ENCODE measurements at regions not wholly inside any gene's neighbourhood (a gene's known extent, or its start where the extent isn't known, plus 50 kb on each side); places are given as distances from the start of the nearest gene placed in this dataset.

DNA sequence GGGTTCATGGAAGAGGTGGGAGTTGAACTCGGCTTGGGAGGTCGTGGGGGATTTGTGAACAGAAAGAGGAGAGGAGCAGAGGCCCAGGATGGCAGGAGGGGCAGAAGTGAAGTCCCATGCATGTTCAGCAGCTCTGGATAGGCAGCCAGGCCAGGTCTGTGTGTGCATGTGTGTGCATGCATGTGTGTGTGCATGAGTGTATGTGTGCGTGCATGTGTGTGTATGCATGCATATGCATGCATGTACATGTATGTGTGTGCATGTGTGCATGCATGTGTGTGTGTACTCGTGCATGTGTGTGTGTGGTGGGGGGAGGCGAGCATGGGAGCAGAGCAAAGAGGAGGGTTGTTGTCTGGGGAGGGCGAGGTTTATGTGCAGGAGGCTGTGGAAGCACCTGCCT is 178.4 kb downstream of the RPLP1 start:
- 79% methylated on average over 6 of the region's 6 CpGs for WGBS
- no peaks in the 10 kb centered on the region for H3K36me3 ChIP-seq
- no peak overlapping the region for H3K27ac ChIP-seq (replicated peaks in 1 of 4)
- H3K27me3 ChIP-seq = peaks cover 0 to 33% (median 0%) of the 10 kb centered on the region in 4 donors
- TF ChIP-seq EP300 (IDR thresholded peaks at IDR 0.05) (no peak), POLR2AphosphoS5 (IDR thresholded peaks at IDR 0.05) (no peak), CTCF (IDR thresholded peaks at IDR 0.05) (no peak), POLR2A (IDR thresholded peaks at IDR 0.05; ENCODE audit: low read depth) (no peak)
- no peaks in the 10 kb centered on the region for H3K9me3 ChIP-seq
- no peak overlapping the region for H3K4me3 ChIP-seq
- no peaks in the 10 kb centered on the region for H3K4me1 ChIP-seq
- DNase-seq (ENCODE audit: extremely low spot score) = peak; percentile 50
- intact Hi-C loops (cut with DNase I) = no loop called here

GRCh38 chr15:69631978-69632377 is 179.4 kb downstream of the RPLP1 start:
- 74% methylated on average over 4 of the region's 4 CpGs for WGBS

GRCh38 chr15:69634860-69635259 is 182.2 kb downstream of the RPLP1 start:
- H3K9me3 ChIP-seq = no peaks in the 10 kb centered on the region
- TF ChIP-seq POLR2AphosphoS5 (IDR thresholded peaks at IDR 0.05) = no peak
- TF ChIP-seq EP300 (IDR thresholded peaks at IDR 0.05) = no peak
- TF ChIP-seq POLR2A (IDR thresholded peaks at IDR 0.05; ENCODE audit: low read depth) = no peak
- no peak for TF ChIP-seq CTCF (IDR thresholded peaks at IDR 0.05)
- H3K27me3 ChIP-seq = peaks cover 0 to 25% (median 0%) of the 10 kb centered on the region in 4 donors
- H3K36me3 ChIP-seq = no peaks in the 10 kb centered on the region
- intact Hi-C loops (cut with DNase I) = no loop called here
- no peak overlapping the region for H3K4me3 ChIP-seq
- 84% methylated on average over 5 of the region's 5 CpGs for WGBS
- DNase-seq (ENCODE audit: extremely low spot score) = peak; percentile 77
- no peaks in the 10 kb centered on the region for H3K4me1 ChIP-seq
- no peak overlapping the region for H3K27ac ChIP-seq (replicated peaks in 1 of 4)

More at GRCh38 chr15:69631978-69632377, 179.4 kb downstream of the RPLP1 start:
- H3K27ac ChIP-seq (replicated peaks in 1 of 4) = no peak overlapping the region
- no peaks in the 10 kb centered on the region for H3K36me3 ChIP-seq
- H3K27me3 ChIP-seq = peaks cover 0 to 33% (median 0%) of the 10 kb centered on the region in 4 donors
- H3K9me3 ChIP-seq = no peaks in the 10 kb centered on the region
- TF ChIP-seq EP300 (IDR thresholded peaks at IDR 0.05) = no peak
- no peak for TF ChIP-seq POLR2AphosphoS5 (IDR thresholded peaks at IDR 0.05)
- TF ChIP-seq CTCF (IDR thresholded peaks at IDR 0.05) = no peak
- TF ChIP-seq POLR2A (IDR thresholded peaks at IDR 0.05; ENCODE audit: low read depth) = no peak
- no peaks in the 10 kb centered on the region for H3K4me1 ChIP-seq
- no peak for DNase-seq (ENCODE audit: extremely low spot score)
- H3K4me3 ChIP-seq = no peak overlapping the region
- intact Hi-C loops (cut with DNase I) = no loop called here

DNA sequence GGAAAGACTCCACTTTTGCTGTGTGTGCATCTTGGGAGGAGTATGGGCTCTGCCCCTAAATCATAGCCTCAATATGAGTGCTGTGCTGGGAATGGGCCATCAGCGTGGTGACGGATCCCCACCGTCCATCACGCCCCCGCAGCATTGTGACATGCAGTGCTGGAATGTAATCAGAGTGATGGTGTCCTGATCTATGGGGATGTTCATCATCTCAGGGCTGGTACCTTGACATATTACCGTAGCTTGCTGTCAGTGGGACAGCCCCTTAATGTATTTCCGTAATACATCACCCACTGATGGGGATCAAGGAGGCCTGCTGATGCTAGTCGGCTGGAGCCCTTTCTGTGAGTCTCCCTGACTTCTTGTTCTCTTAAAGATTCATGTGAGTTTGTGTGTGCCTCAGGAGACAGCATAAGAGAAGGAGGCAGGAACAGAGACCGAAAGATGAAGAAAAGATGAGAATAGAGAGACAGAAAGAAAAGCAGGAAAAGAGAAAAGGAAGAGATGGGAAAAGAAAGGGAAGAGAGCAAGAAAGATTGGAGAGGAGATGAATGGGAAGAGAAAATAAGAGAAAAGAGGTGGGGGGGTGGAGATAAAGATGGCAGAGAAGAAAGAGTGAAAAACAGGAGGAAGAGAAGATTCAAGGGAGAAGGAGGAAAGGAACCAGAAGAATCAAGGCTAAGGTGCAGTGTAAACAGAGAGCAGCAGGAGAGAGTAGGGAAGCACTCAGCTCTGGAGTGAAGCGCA is 183.7 kb downstream of the RPLP1 start:
- Histone ChIP-seq H3K9me3 (peaks cover 0 to 8% (median 0%) of the 10 kb centered on the region in 4 donors), H3K4me3 (no peak overlapping the region), H3K27ac (replicated peaks in 1 of 4) (no peak overlapping the region), H3K4me1 (no peaks in the 10 kb centered on the region), H3K27me3 (peaks cover 0 to 13% (median 0%) of the 10 kb centered on the region in 4 donors), H3K36me3 (no peaks in the 10 kb centered on the region)
- TF ChIP-seq POLR2AphosphoS5 (IDR thresholded peaks at IDR 0.05) (no peak), EP300 (IDR thresholded peaks at IDR 0.05) (no peak), CTCF (IDR thresholded peaks at IDR 0.05) (no peak), POLR2A (IDR thresholded peaks at IDR 0.05; ENCODE audit: low read depth) (no peak)
- peak; percentile 72 for DNase-seq (ENCODE audit: extremely low spot score)
- intact Hi-C loops (cut with DNase I) = no loop called here
- 84% methylated on average over 10 of the region's 10 CpGs for WGBS

Measured in esophagus muscularis mucosa (tissue), 4 donors.